Erythroblast (primary cell): ENCODE measurements at regions not wholly inside any gene's neighbourhood (a gene's known extent, or its start where the extent isn't known, plus 50 kb on each side); places are given as distances from the start of the nearest gene placed in this dataset.

Experiments
- GATA1 ChIP-seq: IDR thresholded peaks from 2 replicates; pipeline ENCODE4 v1.6.1; 2011; ENCODE audit warnings: low read depth, mild to moderate bottlenecking, control low read depth, low read length, moderate library complexity
- POLR2A ChIP-seq: IDR thresholded peaks from 2 replicates; pipeline ENCODE4 v1.6.1; 2011; ENCODE audit warnings: mild to moderate bottlenecking, low read length

DNA sequence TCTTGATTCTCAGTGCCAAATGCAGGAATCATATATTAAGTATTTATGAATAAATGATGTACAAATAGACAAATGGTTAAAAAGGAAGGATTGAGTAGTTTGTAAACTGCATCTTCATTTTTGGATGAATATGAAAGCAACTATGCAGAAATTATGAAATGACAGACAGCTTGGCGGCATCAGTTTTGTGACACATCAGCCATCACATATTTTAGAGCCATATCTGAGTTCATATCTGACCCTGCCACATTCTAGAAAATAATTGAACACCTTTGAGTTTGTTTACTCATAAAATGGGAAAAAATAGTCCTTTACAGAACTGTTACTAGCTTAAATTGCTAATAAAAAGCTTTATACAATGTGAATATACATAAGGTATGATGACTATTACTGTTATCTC is 448.2 kb downstream of the KIF20B start:
- TF ChIP-seq POLR2A: no peak
- no peak for TF ChIP-seq GATA1
